H9 (cell line): ENCODE measurements at regions not wholly inside any gene's neighbourhood (a gene's known extent, or its start where the extent isn't known, plus 50 kb on each side); places are given as distances from the start of the nearest gene placed in this dataset.

Source experiments
- DNase-seq: peaks from one replicate; pipeline ENCODE4 v3.0.0-alpha.2; 2017
- H2AFZ ChIP-seq: one replicate; pipeline ENCODE4 v1.6.1; 2013; ENCODE audit warnings: mild to moderate bottlenecking, low read length, control low read depth, moderate library complexity
- H2AK5ac ChIP-seq: 2 replicates; pipeline ENCODE4 v1.6.1; 2013; ENCODE audit warnings: low read length, control low read depth, mixed read lengths; ENCODE audit not compliant: insufficient read length
- H2BK120ac ChIP-seq: one replicate; pipeline ENCODE4 v1.6.1; 2013; ENCODE audit warnings: low read depth, mild to moderate bottlenecking, low read length, control low read depth, inconsistent platforms; ENCODE audit not compliant: poor library complexity, severe bottlenecking
- H2BK12ac ChIP-seq: 2 replicates; pipeline ENCODE4 v1.6.1; 2013; ENCODE audit warnings: low read length, control low read depth, mixed read lengths, low read depth; ENCODE audit not compliant: insufficient read length
- H2BK15ac ChIP-seq: 2 replicates; pipeline ENCODE4 v1.6.1; 2013; ENCODE audit warnings: low read depth, low read length, control low read depth
- H2BK20ac ChIP-seq: one replicate; pipeline ENCODE4 v1.6.1; 2013; ENCODE audit warnings: low read depth, mild to moderate bottlenecking, low read length, control low read depth, inconsistent platforms; ENCODE audit not compliant: poor library complexity, severe bottlenecking
- H2BK5ac ChIP-seq: 2 replicates; pipeline ENCODE4 v1.6.1; 2013; ENCODE audit warnings: low read length, control low read depth, mixed read lengths; ENCODE audit not compliant: insufficient read length
- H3K14ac ChIP-seq: 2 replicates; pipeline ENCODE4 v1.6.1; 2013; ENCODE audit warnings: low read length, control low read depth; ENCODE audit not compliant: insufficient read depth
- H3K18ac ChIP-seq: 2 replicates; pipeline ENCODE4 v1.6.1; 2013; ENCODE audit warnings: low read depth, mild to moderate bottlenecking, mixed read lengths, low read length, control low read depth; ENCODE audit not compliant: insufficient read length
- H3K23ac ChIP-seq: 2 replicates; pipeline ENCODE4 v1.6.1; 2013; ENCODE audit warnings: low read length, control low read depth, mixed read lengths, low read depth; ENCODE audit not compliant: insufficient read length
- H3K23me2 ChIP-seq: 2 replicates; pipeline ENCODE4 v1.6.1; 2013; ENCODE audit warnings: low read depth, mild to moderate bottlenecking, mixed read lengths, low read length, control low read depth; ENCODE audit not compliant: insufficient read length, poor library complexity, severe bottlenecking
- H3K27ac ChIP-seq: 2 replicates; pipeline ENCODE4 v1.5.1; 2013; ENCODE audit warnings: low read length, control low read depth, mixed read lengths, low read depth; ENCODE audit not compliant: insufficient read length
- H3K27me3 ChIP-seq: 2 replicates; pipeline ENCODE4 v1.6.1; 2013; ENCODE audit warnings: low read length, control low read depth, inconsistent platforms; ENCODE audit not compliant: insufficient read depth
- H3K4ac ChIP-seq: 2 replicates; pipeline ENCODE4 v1.6.1; 2013; ENCODE audit warnings: low read depth, mild to moderate bottlenecking, control low read depth, inconsistent platforms, low read length, moderate library complexity
- H3K4me1 ChIP-seq: 2 replicates; pipeline ENCODE4 v1.6.1; 2013; ENCODE audit warnings: low read length, control low read depth, inconsistent platforms; ENCODE audit not compliant: insufficient read depth
- H3K4me2 ChIP-seq: 2 replicates; pipeline ENCODE4 v1.6.1; 2013; ENCODE audit warnings: low read length, control low read depth, mixed read lengths; ENCODE audit not compliant: insufficient read length, insufficient read depth
- H3K56ac ChIP-seq: 2 replicates; pipeline ENCODE4 v1.6.1; 2013; ENCODE audit warnings: low read depth, mild to moderate bottlenecking, mixed read lengths, low read length, control low read depth; ENCODE audit not compliant: insufficient read length
- H3K79me1 ChIP-seq: 2 replicates; pipeline ENCODE4 v1.6.1; 2013; ENCODE audit warnings: low read depth, mild to moderate bottlenecking, moderate library complexity, low read length, control low read depth, inconsistent platforms; ENCODE audit not compliant: insufficient read depth, poor library complexity, severe bottlenecking
- H3K79me2 ChIP-seq: 2 replicates; pipeline ENCODE4 v1.6.1; 2013; ENCODE audit warnings: low read length, control low read depth, inconsistent platforms; ENCODE audit not compliant: insufficient read depth
- H3K9ac ChIP-seq: 2 replicates; pipeline ENCODE4 v1.6.1; 2013; ENCODE audit warnings: low read length, control low read depth, mixed read lengths; ENCODE audit not compliant: insufficient read length; ENCODE audit errors: extremely low read depth
- H3K9me3 ChIP-seq: one replicate; pipeline ENCODE4 v1.6.1; 2013; ENCODE audit warnings: low read depth, low read length, inconsistent platforms; ENCODE audit not compliant: control insufficient read depth
- H3T11ph ChIP-seq: one replicate; pipeline ENCODE4 v1.6.1; 2013; ENCODE audit warnings: mild to moderate bottlenecking, low read length, control low read depth, inconsistent platforms
- H4K20me1 ChIP-seq: one replicate; pipeline ENCODE4 v1.6.1; 2013; ENCODE audit not compliant: control insufficient read depth, insufficient read length, insufficient read depth
- H4K5ac ChIP-seq: 2 replicates; pipeline ENCODE4 v1.6.1; 2013; ENCODE audit warnings: low read depth, mild to moderate bottlenecking, mixed read lengths, low read length, control low read depth; ENCODE audit not compliant: insufficient read length
- H4K8ac ChIP-seq: replicated peaks from 2 replicates; pipeline ENCODE4 v1.6.1; 2013; ENCODE audit warnings: low read length, control low read depth, mixed read lengths, low read depth; ENCODE audit not compliant: insufficient read length
- H4K91ac ChIP-seq: 2 replicates; pipeline ENCODE4 v1.6.1; 2013; ENCODE audit warnings: low read depth, mild to moderate bottlenecking, moderate library complexity, mixed read lengths, low read length, control low read depth; ENCODE audit not compliant: insufficient read length
- H3K27ac Mint-ChIP-seq, 3 experiments: 2 replicates in 2 of 3; 3 replicates in 1 of 3; pipeline ENCODE4 v1.8.0; 2020 to 2021; ENCODE audit warnings: mixed read lengths in 3 of 3, mild to moderate bottlenecking in 1 of 3, moderate library complexity in 1 of 3
- H3K27me3 Mint-ChIP-seq: 2 replicates; pipeline ENCODE4 v1.8.0; 2021; ENCODE audit warnings: low read depth, mild to moderate bottlenecking, moderate library complexity, mixed read lengths
- H3K36me3 Mint-ChIP-seq, 3 experiments: 2 replicates in 2 of 3; 3 replicates in 1 of 3; pipeline ENCODE4 v1.8.0; 2020 to 2021; ENCODE audit warnings: low read depth in 3 of 3, mixed read lengths in 3 of 3; ENCODE audit not compliant: insufficient read depth in 1 of 3
- H3K4me1 Mint-ChIP-seq, 2 experiments: 2 replicates each; pipeline ENCODE4 v1.8.0; 2020; ENCODE audit warnings: mixed read lengths in 2 of 2
- H3K4me3 Mint-ChIP-seq, 2 experiments: 2 replicates in 1 of 2; 3 replicates in 1 of 2; pipeline ENCODE4 v1.8.0; 2020 to 2021; ENCODE audit warnings: mild to moderate bottlenecking in 2 of 2, mixed read lengths in 2 of 2, moderate library complexity in 1 of 2
- H3K9me3 Mint-ChIP-seq, 2 experiments: 2 replicates in 1 of 2; 3 replicates in 1 of 2; pipeline ENCODE4 v1.8.0; 2020; ENCODE audit warnings: mild to moderate bottlenecking in 2 of 2, mixed read lengths in 2 of 2, moderate library complexity in 1 of 2
- WGBS: extraction: QIAGEN DNeasy Blood & Tissue Kit; methylation state at CpG from one replicate; pipeline ENCODE4 v1.1.7; 2013; ENCODE audit warnings: missing lambda C conversion rate, low lambda C conversion rate, mixed read lengths; ENCODE audit not compliant: insufficient read length; ENCODE audit errors: extremely low coverage; 5-methylcytosine and 5-hydroxymethylcytosine counted together
- TF ChIP-seq, protein P1 (sequence below): fragments of 200-600 bp; sonication (generic); conservative IDR thresholded peaks from 3 replicates; pipeline ENCODE4 v1.8.0; 2021; ENCODE audit warnings: antibody characterized with exemption, mild to moderate bottlenecking

GRCh38 chr12:92634730-92635129 lies 68.1 kb upstream of the PLEKHG7 start:
- H2BK5ac ChIP-seq = no peak overlapping the region
- no peaks in the 10 kb centered on the region for H3K27me3 ChIP-seq
- H3K79me2 ChIP-seq = no peaks in the 10 kb centered on the region
- H4K5ac ChIP-seq = no peak overlapping the region
- no peak overlapping the region for H3K56ac ChIP-seq
- no peak overlapping the region for H3K9ac ChIP-seq
- no peak overlapping the region for H4K8ac ChIP-seq
- TF ChIP-seq, protein P1, sequence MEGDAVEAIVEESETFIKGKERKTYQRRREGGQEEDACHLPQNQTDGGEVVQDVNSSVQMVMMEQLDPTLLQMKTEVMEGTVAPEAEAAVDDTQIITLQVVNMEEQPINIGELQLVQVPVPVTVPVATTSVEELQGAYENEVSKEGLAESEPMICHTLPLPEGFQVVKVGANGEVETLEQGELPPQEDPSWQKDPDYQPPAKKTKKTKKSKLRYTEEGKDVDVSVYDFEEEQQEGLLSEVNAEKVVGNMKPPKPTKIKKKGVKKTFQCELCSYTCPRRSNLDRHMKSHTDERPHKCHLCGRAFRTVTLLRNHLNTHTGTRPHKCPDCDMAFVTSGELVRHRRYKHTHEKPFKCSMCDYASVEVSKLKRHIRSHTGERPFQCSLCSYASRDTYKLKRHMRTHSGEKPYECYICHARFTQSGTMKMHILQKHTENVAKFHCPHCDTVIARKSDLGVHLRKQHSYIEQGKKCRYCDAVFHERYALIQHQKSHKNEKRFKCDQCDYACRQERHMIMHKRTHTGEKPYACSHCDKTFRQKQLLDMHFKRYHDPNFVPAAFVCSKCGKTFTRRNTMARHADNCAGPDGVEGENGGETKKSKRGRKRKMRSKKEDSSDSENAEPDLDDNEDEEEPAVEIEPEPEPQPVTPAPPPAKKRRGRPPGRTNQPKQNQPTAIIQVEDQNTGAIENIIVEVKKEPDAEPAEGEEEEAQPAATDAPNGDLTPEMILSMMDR = no peak
- Mint-ChIP-seq H3K36me3 (no peaks in the 10 kb centered on the region), H3K9me3 (no peaks in the 10 kb centered on the region), H3K4me1 (peaks cover 5% of the 10 kb centered on the region in 2 experiments; a peak in 3 of 4 replicates), H3K27ac (no peak overlapping the region), H3K4me3 (no peak overlapping the region), H3K27me3 (no peaks in the 10 kb centered on the region)
- no peaks in the 10 kb centered on the region for H3K4me1 ChIP-seq
- no peak overlapping the region for H2BK20ac ChIP-seq
- H2BK15ac ChIP-seq = no peak overlapping the region
- no peak overlapping the region for H3K14ac ChIP-seq
- H4K91ac ChIP-seq = no peak overlapping the region
- no peaks in the 10 kb centered on the region for H3K9me3 ChIP-seq
- no CpG with 5 or more reads among the region's 2 CpGs for WGBS
- no peak overlapping the region for H3K23ac ChIP-seq
- H2BK12ac ChIP-seq = no peak overlapping the region
- no peak overlapping the region for H2BK120ac ChIP-seq
- no peak overlapping the region for H3K4ac ChIP-seq
- no peak for DNase-seq
- H3T11ph ChIP-seq = no peak overlapping the region
- no peaks in the 10 kb centered on the region for H3K23me2 ChIP-seq
- no peak overlapping the region for H3K4me2 ChIP-seq
- no peaks in the 10 kb centered on the region for H3K79me1 ChIP-seq
- no peak overlapping the region for H3K27ac ChIP-seq
- no peak overlapping the region for H2AK5ac ChIP-seq
- H4K20me1 ChIP-seq = no peaks in the 10 kb centered on the region
- no peak overlapping the region for H3K18ac ChIP-seq
- no peak overlapping the region for H2AFZ ChIP-seq
